HG03135 (cell line): ENCODE measurements at regions not wholly inside any gene's neighbourhood (a gene's known extent, or its start where the extent isn't known, plus 50 kb on each side); places are given as distances from the start of the nearest gene placed in this dataset.

ENCODE experiments used
- ATAC-seq: cut with Tn5 transposase; IDR thresholded peaks from one replicate; pipeline ENCODE4 v1.9.1; 2021; ENCODE audit warnings: mild to moderate bottlenecking, moderate library complexity; ENCODE audit not compliant: unreplicated experiment

DNA sequence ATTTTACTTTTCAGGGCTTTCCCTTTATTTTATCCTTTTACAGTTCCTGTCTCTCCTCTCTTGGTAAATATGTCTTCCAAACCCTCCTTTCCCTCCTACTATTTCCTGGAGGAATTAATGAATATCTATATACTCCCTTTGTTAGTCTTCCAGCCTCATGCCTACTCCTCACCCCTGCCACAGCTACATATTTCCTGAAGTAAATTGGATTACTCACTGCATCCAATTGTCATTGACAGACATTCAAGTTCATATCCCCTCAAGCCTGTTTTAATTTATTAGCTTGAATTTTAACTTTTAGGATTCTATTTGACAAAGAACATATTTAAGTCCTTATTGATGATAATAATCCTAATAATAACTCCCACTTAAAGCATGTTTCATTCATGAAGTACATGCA, 314.5 kb downstream of the TMEM161B start:
- ATAC-seq: no peak

DNA sequence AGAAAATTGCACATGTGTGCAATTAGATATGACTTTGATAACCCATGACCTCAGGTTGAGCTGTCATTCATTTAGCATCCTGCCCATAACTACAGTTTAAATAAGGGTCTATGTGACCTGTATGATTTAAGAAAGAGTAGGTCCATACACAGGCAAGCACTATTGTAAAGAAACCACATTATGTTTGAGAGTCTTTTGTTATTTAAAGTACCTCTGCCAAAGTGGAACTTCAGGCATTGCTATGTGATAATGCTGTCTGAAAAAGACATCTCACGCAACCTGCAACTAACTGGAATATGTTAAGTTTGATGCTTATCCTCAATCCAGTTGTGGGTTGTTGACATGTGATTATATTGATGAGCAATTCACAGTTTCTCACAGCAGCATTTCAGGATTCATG, 317.0 kb downstream of the TMEM161B start:
- no peak for ATAC-seq

DNA sequence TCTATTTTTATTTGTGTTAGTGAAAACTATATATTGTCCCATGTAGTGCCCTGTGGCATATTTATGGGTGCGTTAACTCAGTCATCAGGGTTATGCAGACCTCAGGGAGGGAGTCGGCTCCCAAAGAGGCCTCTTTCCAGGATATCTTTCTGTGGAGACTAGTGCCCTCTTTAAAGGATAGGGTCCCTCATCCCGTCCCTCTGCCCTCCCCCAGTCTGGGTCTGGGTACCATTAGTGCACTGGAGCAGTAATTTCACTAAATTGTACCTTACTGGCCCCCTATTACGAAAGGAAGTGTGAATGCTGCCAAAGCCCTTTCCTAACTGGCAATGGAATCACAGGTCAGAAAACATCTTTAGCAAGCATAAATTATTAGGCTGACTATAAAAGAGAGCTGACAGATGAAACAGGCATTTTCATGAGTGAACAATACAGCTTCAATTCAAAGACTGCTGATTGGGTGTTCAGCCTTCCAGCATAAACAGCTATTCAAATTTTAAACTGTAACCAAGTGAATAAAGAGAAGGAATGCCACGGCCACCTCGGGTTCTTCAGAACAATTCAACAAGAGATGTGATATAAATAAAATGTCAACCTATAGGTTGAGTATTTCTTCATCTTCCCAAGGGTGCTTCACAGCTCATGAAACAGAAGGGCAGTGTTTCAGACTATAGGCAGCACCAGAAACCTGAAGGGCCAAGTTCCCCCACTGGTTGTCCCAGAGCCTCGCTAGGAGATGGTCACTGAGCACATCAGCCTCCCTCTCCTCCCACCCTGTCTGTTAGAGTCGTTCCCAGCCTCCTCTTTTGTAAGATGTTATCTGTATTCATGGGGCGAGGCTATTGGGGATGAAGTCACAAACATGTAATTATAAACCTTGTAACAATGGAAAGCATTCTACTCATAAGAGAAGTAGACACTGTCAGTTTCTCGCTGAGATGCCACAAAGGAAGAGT, 318.7 kb downstream of the TMEM161B start:
- ATAC-seq: no peak

DNA sequence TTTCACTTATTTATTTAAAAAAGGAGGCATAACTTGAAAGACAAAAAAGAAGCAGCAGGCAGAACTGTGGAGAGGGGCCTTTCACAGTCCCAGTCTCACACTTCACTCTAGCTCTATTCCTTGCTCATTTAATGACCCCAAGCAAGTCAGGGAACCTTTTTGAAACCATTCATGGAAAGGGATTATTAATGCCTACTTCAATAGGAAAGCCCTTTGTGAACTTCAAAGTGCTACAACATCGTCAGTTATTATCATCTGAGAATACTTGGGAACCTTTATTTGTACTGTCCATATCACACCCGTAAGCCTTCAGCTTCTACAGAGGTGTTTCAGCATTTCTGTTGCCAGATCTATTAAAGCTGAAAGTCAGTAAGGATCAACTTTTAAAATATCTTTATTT, 320.2 kb downstream of the TMEM161B start:
- no peak for ATAC-seq

DNA sequence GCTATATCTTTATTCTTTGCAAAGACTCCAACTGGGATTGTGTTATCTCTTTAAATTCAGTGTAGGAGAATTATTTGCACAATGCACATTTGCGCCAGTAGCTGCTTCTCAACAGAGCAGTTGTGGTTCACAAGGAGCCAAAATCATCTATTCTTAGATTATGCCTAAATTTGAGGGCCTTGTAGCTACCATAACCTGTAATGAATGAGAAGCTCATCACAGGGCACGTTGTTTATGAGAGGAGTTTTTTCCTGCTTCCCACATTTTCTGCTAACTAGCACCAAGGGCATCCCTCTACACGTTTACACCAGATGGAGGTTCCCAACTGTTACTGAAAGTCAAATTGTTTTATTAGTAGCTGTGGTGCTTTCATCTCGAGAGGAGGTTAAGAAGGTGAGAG, 322.4 kb downstream of the TMEM161B start:
- no peak for ATAC-seq

DNA sequence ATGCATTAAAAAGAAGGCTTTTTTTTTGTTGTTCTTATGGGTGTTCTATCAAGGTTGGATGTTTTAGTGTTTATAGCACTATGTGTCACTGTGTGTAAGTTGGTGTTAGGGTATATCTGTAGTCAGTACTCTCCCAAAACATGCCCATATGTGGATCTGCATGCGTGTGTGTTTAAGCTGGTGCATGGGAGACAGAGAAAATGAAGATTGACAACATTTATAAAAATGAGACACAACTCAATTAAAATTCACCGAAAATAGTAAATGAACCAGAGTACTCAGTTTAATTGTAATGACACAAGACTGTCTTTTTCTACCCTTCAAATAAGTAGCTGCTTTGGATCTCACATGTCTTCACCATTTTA, 323.4 kb downstream of the TMEM161B start:
- no peak for ATAC-seq

DNA sequence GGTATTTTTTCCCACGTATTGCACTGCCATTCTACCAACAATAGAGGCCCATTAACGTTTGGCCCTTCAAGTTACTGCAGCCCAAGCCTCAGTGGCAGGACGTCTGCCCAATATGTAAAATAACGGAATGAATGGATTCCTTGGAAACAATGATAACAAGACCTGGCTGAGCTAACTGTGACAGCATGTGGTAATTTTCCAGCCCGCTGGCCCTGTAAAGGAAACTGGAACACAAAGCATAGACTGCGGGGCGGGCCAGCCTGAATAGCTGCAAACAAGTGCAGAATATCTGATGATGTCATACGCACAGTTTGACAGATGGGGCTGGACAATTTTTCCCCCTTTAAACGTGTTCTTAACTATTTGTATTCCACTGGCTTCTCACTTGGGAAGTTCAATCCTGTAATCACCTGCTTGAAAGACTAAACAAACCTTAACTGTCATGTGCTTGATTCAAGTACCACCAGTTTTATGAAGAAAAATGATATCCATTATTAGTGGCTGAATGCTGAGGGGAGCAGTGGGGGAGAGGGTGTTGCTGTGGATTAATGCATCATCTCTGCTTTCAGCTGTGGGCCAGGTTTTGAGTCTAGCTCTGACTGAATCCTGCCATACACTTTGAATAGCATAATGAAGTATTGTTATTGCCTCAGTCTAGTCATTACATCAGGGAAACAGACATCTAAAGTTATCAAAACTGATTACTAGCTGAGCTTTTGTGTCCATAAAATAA, 323.9 kb downstream of the TMEM161B start:
- no peak for ATAC-seq

DNA sequence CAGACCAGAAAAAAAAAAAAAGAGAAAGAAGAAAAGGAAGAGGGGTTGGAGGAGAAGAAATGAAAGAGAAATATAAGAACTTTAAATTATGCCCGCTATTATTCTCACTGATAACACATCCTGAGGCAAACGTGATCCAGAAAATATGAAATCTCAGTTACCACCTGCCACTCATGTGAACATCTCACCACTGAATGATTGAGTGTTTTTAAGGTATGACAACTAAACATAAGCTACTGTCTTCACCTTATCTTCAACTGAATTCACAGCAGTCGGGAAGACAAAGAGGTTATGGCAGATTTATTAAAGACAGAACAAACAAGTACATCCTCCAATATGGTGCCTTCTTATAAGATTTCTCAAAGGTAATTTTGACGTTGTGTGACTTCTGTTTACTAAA, 327.9 kb downstream of the TMEM161B start:
- no peak for ATAC-seq

DNA sequence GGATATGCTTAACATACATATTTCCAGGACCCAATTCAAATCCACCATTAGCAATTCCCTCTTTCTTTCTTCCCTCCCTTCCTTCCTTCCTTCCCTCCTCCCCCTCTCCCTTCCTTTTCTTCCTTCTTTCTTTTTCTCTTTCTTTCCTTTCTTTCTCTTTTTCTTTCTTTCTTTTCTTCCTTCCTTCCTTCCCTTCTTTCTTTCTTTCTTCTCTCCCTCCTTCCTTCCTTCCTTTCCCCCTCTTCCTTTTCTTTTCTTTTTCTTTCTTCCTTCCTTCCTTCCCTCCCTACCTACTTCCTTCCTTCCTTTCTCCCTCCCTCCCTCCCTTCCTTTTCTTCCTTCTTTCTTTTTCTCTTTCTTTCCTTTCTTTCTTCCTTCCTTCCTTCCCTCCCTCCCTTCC, 332.0 kb downstream of the TMEM161B start:
- ATAC-seq: no peak

DNA sequence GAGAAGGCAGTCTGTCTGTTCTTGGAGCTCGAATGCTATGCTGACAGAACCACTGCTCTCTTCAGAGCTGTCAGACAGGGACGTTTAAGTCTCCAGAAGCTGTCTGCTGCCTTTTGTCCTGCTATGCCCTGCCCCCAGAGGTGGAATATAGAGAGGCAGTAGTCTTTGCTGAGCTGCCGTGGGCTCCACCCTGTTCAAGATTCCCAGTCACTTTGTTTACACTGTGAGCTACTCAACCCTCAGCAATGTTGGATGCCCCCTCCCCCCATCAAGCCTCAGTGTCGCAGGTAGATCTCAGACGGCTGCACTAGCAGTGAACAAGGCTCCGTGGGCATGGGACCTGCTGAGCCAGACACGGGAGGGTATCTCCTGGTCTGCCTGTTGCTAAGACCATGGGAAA, 344.2 kb downstream of the TMEM161B start:
- ATAC-seq: no peak

DNA sequence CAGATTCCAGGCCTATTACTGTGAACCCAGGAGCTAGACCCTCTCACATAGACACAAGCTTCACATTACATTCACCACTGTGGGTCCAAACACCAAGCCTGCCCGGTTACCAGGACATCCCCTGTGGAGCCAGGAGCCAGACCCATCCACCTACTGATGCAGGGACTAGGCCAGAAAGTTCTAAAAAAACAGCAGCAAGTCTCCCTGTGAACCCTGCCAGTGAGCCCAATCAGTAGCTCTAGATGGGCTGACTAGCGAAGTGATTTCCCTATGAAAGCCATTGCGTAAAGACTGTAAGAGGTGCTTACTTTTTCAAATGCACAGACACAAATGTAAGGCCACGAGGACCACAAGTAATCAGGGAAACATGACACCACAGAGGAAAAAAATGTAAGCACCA, 352.3 kb downstream of the TMEM161B start:
- ATAC-seq: no peak

DNA sequence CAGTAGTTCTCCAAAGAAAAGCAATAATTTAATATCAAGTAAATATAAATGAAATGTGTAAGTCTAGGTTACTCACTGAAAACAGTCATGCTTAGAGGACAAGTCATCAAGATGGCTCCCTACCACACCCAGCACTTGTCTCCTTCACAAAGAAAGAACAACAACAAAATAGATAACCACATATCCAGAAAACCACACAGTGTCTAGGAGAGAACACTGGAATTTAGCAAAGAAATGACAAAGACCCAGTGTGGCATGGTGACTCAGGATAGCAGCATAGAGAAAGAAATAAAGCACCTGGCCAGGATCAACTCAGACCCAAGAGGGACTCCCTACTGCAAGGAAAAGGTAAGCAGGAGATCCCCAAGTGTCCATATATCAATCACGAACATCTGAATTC, 356.2 kb downstream of the TMEM161B start:
- ATAC-seq: no peak

DNA sequence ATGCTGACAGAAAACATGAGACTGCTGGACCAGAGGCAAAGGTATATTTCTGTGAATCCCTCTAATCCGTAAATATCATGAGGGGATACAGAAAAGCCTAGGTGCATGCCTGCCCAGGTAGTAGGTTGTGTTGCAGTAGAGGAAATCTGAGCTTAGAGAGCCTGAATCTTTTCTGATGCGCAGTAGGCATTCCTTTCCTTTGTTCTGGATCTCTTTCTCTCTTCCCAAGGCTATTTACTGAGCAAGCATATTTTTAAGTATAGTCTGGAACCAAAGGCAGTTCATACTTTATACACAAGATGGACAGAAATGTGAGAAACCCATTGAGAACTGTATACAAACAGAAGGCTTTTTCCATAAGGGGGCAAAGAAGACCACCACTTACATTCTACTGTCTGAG, 359.3 kb downstream of the TMEM161B start:
- no peak for ATAC-seq

DNA sequence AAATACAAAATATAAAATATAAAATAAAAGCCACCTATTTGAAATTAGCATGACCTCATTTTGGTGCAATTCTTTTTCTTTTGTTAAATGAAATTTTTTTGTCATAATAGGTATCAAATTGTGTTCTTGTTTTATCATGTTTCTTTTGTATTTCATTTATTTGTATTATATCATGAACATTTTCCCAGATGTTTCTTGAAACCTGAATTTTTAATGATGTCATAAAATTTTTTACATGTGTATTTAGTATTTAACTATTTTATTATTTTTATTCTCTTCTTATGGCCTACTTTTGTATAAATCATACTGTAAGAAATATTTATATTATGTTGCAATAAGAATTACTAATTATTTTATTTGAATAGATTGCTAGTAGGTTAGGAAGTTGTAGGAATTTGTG, 361.7 kb downstream of the TMEM161B start:
- ATAC-seq: no peak

DNA sequence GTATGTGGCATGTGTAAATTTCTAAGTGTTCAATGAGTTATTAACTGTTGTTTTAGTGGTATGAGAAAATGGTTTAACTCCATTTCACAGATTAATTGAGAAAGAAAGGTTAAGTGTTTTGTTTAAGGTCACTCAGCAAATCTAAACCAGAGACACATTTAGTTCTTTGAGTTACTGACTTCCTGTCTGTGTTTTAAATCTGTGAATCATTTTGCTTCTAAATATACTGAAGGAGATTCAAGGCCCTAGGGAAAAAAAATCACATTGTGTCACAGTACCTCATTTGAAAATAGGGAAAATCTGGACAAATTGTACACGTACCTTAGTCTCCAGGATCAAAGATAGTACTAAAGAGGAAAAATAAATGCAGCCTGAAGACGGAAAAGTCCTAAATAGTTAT, 368.2 kb downstream of the TMEM161B start:
- ATAC-seq: no peak

DNA sequence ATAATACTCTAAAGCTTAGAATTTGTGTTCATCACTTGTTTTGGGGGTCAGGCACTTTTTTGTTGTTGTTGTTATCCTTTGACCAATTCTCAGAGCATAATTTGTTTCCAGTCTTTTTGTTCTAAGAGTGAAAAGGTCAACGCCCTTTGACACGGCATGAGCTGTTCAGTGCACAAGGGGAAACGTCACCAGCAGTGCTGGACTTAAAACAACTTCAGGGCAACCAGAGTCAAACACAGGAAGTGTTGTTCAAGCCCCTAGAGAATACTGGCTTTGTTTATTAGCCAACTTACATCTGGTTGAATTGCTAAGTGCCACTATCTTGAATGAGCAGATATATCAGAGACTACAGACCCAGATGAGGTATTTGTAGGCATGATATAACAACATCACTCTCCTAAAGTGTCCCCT, 368.9 kb downstream of the TMEM161B start:
- ATAC-seq: peak; percentile 80

DNA sequence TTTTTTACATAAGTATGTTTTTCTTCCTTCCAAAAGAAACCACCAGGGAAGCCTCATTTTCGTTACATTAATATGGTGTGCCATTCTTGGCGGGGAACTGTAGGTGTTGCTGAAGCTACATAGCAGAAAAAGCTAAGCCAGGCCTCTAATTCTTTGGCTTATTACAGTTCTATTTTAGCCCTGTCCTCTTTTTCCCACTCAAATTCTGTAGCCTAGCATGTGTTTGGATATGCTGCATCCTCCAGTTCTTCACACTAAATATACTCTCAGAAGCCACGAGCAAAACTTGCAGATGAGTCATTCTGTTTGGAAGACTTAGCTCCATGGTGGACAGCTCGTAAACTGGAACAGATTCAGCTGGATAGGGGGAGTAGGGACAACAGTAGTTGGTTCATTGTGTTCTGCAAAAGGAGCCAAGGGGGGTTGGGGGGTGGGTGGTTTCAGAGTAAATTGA, 369.4 kb downstream of the TMEM161B start:
- ATAC-seq: no peak

DNA sequence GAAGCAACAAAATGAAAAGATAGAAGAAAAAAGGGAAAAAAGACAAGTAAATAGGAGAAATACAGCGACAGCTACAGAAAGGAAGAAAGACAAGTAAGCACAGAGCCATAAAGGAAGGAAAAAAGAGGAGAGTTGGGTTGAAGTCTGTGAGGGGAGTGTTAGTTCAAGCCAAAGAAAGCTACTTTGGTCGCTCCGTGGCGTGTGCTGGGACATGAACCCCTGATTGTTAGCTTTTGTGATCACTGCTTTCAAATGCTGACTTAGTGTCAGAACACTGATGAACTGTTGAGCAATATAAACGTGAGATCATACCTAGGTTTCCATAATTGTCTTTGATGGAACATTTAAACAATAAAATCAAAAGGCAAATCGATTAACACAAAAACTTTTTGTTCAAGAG, 370.1 kb downstream of the TMEM161B start:
- ATAC-seq: no peak

DNA sequence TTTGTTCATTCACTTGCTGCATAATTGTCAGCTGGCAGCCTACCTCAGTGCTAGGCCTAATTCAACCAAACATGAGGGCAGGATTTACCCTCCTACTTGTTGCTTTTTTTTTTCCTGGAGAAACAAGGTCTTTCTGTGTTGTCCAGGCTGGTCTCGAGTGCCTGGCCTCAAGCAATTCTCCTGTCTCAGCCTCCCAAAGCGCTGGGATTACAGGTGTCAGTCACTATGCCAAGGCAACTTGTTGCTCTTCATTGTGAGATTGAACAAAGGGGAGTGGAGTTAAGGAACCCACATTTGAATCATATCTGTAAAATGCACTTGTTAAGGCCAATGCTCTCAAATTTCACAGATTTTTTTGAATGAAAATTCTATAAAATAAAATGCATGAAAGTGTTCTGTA, 380.5 kb downstream of the TMEM161B start:
- ATAC-seq: no peak

DNA sequence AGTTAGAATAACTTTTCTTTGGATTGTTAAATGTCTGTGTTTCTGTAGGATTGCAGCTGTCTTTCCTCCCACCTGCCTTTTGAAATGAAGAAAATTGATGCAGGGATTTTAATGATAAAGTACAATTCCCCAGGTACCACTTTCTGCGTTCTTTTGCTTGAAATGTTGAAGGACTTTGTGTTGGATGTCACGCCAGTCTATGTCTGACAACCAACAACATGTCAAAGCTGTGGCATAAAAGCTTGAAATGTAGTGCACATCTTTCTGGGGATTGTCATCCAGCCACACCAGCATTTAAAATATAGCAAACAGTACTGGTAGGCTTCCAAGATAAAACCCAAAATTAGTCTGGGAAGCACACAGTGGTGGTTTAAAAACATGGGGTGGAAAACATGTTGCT, 381.4 kb downstream of the TMEM161B start:
- ATAC-seq: no peak

DNA sequence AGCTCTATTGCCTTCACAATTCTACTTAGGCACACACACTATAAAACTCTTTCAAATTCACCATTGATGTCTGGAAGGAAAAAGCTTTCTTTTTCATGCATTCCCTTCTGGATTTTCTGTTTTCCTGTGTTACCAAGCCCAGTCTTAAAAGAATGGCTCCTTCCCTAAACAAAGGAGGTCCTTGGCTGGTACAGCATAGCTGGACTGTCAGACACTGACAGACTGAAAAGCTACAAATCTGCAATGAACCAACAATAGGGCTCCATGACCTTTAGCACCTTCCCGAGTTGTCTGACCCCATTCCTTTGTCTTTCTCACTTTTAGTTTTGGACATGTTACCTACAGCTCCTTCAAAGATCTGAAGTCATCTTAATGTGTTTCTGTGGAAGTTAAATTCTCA, 382.5 kb downstream of the TMEM161B start:
- no peak for ATAC-seq

DNA sequence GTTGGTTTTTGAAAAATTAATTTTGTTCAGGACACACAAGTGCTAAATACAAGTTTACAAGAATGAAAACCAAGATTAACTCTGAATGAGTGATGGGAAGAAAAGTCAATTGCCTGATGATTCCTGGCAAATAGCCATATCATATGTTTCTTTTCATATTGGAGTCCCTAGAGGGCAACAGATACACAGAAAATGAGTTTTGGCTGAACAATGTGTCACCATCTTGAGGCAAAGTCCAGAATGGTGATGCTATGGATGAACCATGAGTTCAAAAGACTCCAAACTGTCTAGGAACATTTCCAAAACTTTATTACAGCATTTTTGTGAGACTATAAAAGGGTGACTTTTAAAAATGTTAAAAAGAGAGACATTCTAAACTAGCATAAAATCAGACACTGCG, 382.9 kb downstream of the TMEM161B start:
- no peak for ATAC-seq
